ENCODE measurements at regions not wholly inside any gene's neighbourhood (a gene's known extent, or its start where the extent isn't known, plus 50 kb on each side); places are given as distances from the start of the nearest gene placed in this dataset.
"Not testable (repeated sequence)": the region's sequence is repeated elsewhere in the genome, so short reads cannot be mapped to it uniquely, and the experiment has no call there.

- DNase-seq (ENCODE audit: low spot score): no peak
- intact Hi-C loops (cut with DNase I): no loop called here
These were observed 1112.4 kb downstream of the STIM2 start for GRCh38 chr4:27973056-27973455.

DNA sequence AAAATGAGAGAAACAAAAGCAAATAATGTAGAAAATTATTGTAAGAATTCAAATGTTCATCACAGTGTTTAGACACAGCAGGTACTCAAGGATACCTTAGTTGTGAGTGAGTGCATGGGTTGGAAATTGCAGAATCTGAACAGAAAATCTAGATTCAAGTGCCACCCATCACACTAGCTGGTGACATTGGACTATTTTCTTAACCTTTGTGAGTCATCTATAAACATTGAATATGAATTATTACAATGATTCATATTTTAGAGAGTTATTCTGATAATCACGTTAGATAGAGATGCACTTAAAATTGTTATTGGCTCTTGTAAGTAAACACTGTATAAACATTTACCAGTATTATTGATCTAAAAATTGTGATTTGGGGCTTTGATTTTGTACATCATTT, 1113.1 kb downstream of the STIM2 start:
- intact Hi-C loops (cut with DNase I): no loop called here
- DNase-seq (ENCODE audit: low spot score): no peak

DNA sequence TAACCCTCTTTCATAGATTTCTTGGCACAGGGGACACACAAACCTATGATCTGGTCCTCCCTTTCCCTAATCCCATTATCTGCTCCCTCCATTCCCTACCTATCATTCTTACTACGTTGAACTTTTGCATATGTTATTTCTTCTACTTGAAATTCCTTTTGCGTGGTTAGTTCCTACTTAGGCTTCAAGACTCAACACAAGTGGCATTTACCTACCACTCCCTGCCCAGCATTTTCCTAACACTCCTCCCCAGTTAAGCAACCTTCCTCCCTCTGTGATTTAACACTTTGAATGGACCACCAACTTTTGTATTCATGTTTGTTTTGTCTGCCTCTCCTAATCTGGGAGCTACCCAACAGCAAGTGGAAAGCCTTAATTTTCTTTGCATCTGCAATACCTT, 1113.7 kb downstream of the STIM2 start:
- no peak for DNase-seq (ENCODE audit: low spot score)

GRCh38 chr4:27974881-27975280, 1114.2 kb downstream of the STIM2 start:
- intact Hi-C loops (cut with DNase I); DNase-seq (ENCODE audit: low spot score): not testable (repeated sequence)

More for the DNA sequence above, 1113.7 kb downstream of the STIM2 start:
- intact Hi-C loops (cut with DNase I): no loop called here

- not testable (repeated sequence) for DNase-seq (ENCODE audit: low spot score)
These were observed 1117.9 kb downstream of the STIM2 start for GRCh38 chr4:27978427-27979109.

DNA sequence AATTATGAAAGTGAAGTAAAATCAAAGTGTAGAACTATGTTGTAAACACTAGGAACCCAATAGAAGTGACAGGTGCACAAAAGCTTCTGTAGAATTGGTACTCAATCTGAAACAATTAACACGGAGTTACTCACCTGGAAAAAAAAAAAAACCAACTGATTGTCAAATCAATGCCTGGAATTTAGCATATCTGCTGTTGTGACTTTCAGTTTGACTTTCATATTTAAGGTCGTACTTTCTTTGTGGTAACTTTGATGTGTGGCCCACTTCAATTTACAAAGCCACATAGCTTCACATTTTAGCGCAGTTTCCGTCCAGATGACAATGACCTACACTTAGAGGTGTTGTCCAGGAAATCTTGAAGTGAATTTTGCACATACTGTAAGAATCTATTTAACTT, 1124.9 kb downstream of the STIM2 start:
- DNase-seq (ENCODE audit: low spot score): no peak

More at GRCh38 chr4:27978427-27979109, 1117.9 kb downstream of the STIM2 start:
- intact Hi-C loops (cut with DNase I): not testable (repeated sequence)

DNA sequence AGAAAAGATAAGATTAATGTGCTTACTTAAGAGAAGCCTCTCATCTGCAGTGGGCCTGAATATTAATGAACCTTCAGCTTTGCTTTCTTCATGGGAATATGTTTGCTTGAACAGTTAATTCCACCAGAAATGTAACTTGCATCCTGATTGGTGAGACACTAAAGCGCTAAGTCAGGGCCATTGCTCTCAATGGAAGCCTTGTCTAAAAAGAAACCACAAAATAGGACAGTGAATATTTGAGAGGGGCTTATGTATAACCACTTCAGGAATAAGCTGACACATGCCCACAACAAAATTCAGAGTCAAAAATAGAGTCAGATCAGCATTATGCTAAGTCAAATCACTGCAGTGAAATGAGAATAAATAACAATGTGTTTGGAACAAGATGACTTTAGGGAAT, 1125.8 kb downstream of the STIM2 start:
- no peak for DNase-seq (ENCODE audit: low spot score)
- intact Hi-C loops (cut with DNase I): no loop called here

More for the DNA sequence above, 1124.9 kb downstream of the STIM2 start:
- intact Hi-C loops (cut with DNase I): no loop called here

DNA sequence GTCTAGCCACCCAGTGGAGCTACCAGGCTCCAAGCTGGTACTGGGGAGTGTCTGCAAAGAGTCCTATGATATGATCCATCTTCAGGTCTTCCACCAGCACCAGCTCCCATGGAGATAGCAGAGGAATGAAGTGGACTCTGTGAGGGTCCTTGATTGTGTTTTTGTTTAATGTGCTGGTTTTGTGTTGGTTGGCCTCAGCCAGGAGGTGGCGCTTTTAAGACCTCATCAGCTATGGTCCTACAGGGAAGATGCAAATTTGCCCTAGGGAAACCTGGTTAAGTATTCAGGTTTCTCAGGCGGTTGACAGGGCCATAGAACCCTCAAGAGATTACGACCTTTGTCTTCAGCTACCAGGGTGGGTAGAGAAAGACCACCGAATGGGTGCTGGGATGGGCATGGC, 1141.1 kb downstream of the STIM2 start:
- no peak for DNase-seq (ENCODE audit: low spot score)

DNA sequence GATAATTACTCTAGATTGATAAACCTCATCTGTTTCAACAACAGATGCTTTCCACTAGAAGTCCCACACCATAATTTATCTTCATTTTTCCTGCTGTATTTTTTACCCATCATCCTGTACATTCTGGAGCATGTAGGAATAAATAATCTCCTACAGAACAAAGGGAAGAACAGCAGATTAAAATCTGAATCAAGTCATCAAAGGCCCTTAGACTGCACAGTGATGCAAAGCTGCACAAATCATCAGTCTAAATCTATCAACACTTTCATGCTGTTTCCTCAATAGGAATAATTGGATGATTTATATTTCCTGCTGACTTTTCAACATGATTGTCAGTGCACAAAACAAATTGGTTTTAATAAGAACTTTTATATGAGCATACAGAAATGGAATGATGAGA, 1143.9 kb downstream of the STIM2 start:
- intact Hi-C loops (cut with DNase I): no loop called here
- no peak for DNase-seq (ENCODE audit: low spot score)

More for the DNA sequence above, 1141.1 kb downstream of the STIM2 start:
- intact Hi-C loops (cut with DNase I): no loop called here

DNA sequence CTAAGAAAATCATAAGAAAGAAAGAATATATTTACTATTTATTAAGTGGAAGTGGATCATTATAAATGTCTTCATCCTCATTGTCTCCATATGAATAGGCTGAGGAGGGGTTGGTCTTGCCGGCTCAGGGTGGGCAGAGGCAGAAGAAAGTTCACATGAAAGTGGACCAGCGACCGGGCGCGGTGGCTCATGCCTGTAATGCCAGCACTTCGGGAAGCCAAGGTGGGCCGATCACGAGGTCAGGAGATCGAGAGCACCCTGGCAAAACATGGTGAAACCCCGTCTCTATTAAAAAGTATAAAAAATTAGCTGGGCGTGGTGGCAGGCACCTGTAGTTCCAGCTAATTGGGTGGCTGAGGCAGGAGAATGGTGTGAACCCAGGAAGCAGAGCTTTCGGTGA, 1145.4 kb downstream of the STIM2 start:
- no peak for DNase-seq (ENCODE audit: low spot score)

DNA sequence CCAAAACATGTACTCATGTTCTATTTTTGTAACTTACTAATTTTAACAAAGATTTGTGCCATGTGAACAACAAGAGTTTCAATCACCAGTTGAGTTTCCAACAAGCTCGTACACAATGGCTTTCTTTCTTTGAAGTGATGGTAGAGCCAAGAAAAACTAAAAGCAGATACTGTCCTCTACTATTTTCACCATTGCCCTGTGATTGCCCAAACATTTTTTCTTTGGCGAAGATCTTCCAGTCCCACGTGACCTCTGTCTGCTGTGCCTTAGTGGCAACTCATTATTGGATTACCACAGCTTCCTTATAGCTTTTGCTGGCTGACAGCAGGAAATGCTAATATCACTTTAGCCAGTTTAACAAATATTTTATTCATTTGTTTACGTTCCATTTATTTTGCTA, 1147.1 kb downstream of the STIM2 start:
- intact Hi-C loops (cut with DNase I): no loop called here
- DNase-seq (ENCODE audit: low spot score): no peak

More for the DNA sequence above, 1145.4 kb downstream of the STIM2 start:
- intact Hi-C loops (cut with DNase I): no loop called here

DNA sequence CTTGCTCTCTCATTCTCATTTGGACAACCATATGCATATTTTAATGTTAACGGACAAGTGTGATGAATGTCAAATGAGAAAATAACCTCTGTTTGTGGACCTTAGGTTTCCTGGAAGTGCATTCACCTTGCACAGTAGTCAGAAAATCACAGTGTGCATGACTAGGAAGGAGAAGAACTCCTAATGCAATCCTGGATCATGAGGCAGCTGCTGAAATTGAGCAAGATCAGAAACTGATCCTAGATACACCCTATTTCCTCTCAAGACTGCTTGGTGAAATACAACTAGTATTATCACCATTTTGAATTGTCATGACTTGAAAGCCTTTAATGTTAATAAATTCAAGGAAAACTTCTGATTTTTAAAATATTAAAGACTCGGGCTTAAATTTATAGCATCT, 1148.9 kb downstream of the STIM2 start:
- no peak for DNase-seq (ENCODE audit: low spot score)
- intact Hi-C loops (cut with DNase I): no loop called here

- intact Hi-C loops (cut with DNase I): no loop called here
- no peak for DNase-seq (ENCODE audit: low spot score)
These were observed 1150.1 kb downstream of the STIM2 start for GRCh38 chr4:28010577-28011240.

DNA sequence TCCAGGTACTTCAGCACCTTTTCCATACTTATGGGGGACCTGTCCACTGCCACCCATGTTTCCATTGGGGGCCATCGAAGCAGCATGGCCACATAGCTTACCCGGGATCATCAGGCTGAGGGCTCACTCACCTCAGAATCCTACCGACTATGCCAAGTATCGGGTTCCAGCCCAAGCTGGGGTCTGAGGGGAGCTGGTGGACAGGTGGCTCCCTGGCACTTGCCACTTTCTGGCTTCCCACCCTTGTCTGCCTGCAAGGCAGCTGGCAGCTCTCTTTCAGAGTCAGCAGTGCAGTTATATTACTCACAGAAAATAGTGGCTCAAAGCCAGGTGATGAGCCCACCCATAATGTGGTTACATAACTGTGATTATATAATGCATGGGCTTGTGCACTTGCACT, 1153.8 kb downstream of the STIM2 start:
- intact Hi-C loops (cut with DNase I): no loop called here
- DNase-seq (ENCODE audit: low spot score): peak; percentile 71

- DNase-seq (ENCODE audit: low spot score): no peak
- intact Hi-C loops (cut with DNase I): no loop called here
These were observed 1155.4 kb downstream of the STIM2 start for GRCh38 chr4:28015996-28016395.

- DNase-seq (ENCODE audit: low spot score); intact Hi-C loops (cut with DNase I): not testable (repeated sequence)
These were observed 1177.6 kb downstream of the STIM2 start for GRCh38 chr4:28038253-28038652.

- intact Hi-C loops (cut with DNase I): no loop called here
- DNase-seq (ENCODE audit: low spot score): no peak
These were observed 1201.9 kb downstream of the STIM2 start for GRCh38 chr4:28062562-28062961.

GRCh38 chr4:28073860-28074555, 1213.4 kb downstream of the STIM2 start:
- intact Hi-C loops (cut with DNase I): no loop called here
- no peak for DNase-seq (ENCODE audit: low spot score)

DNA sequence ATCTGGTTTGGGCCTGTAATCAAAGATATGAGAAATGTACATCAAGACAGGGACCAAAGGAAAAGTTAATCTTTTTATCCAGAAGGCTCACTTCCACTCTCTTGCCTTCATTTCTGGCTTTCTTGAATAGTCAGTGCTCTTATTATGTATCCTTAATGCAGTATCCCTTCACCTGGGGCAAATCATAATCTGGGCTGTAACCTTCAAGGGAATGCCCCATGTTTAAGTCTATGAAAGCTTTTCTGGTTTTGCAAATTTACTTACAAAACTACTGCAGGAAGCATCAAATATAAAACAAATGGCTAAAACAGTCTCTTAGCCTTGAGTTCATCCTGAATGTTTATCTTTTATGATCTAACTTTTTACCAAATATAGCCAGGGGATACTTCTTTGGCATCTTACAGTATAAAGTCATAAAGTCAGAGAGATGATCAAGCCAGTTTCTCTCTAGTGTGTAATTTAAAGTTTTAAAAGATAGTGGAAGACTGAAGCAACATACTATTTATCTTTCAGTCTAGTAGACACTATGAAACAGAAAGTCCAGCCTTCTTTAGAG, 1214.8 kb downstream of the STIM2 start:
- no peak for DNase-seq (ENCODE audit: low spot score)
- intact Hi-C loops (cut with DNase I): no loop called here

DNA sequence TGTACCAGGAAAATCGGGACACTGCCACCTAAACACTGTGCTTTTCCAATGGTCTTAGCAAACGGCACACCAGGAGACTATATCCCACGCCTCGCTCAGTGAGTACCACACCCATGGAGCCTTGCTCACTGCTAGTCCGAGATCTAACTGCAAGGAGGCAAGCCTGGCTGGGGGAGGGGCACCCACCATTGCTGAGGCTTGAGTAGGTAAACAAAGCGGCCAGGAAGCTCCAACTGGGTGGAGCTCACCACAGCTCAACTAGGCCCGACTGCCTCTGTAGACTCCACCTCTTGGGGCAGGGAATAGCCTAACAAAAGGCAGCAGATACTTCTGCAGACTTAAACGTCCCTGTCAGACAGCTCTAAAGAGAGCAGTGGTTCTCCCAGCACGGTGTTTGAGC, 1216.6 kb downstream of the STIM2 start:
- intact Hi-C loops (cut with DNase I); DNase-seq (ENCODE audit: low spot score): not testable (repeated sequence)
